OCI-LY7 (cell line): ENCODE measurements at regions not wholly inside any gene's neighbourhood (a gene's known extent, or its start where the extent isn't known, plus 50 kb on each side); places are given as distances from the start of the nearest gene placed in this dataset.

Source experiments
- BruUV-seq: library from RNA; stranded (reverse); fragments of 400-500 nt; replicated peaks from 2 replicates; lab custom pipeline; 2021; lab: Mats Ljungman, UMichigan
- CTCF ChIA-PET: fragments of 300-600 bp; sonication (Branson Sonifier 250); formaldehyde crosslinking; loops from one replicate; lab custom pipeline; 2022; ENCODE audit warnings: antibody characterized with exemption; ENCODE audit not compliant: unreplicated experiment; lab: Charles Lee
- POLR2A ChIA-PET: fragments of 300-600 bp; sonication (Branson Sonifier 250); formaldehyde crosslinking; loops from one replicate; lab custom pipeline; 2022; ENCODE audit warnings: antibody characterized with exemption; lab: Charles Lee
- DNase-seq: peaks from one replicate; pipeline ENCODE4 v3.0.0-alpha.2; 2015; ENCODE audit warnings: low spot score
- H2AFZ ChIP-seq: fragments of 200-600 bp; sonication (generic), shearing (Covaris generic); 2 replicates; pipeline ENCODE4 v1.6.1; 2014; ENCODE audit warnings: mild to moderate bottlenecking, antibody characterized with exemption, low read length, moderate library complexity
- H3K27ac ChIP-seq: fragments of 200-600 bp; sonication (generic); 2 replicates; pipeline ENCODE4 v1.5.1; 2014; ENCODE audit warnings: mixed run types, low read depth, mild to moderate bottlenecking, moderate library complexity, low read length, inconsistent platforms; ENCODE audit not compliant: poor library complexity, severe bottlenecking
- H3K36me3 ChIP-seq: fragments of 200-600 bp; sonication (generic); 2 replicates; pipeline ENCODE4 v1.6.1; 2014; ENCODE audit warnings: mild to moderate bottlenecking, antibody characterized with exemption, low read length, moderate library complexity, mixed read lengths; ENCODE audit not compliant: insufficient read depth
- H3K4me1 ChIP-seq: fragments of 200-600 bp; sonication (generic); 2 replicates; pipeline ENCODE4 v1.5.1; 2014; ENCODE audit warnings: mild to moderate bottlenecking, low read length; ENCODE audit not compliant: insufficient read depth, poor library complexity, severe bottlenecking
- H3K4me2 ChIP-seq: fragments of 200-600 bp; sonication (generic); 2 replicates; pipeline ENCODE4 v1.6.1; 2014; ENCODE audit warnings: mild to moderate bottlenecking, low read length
- H3K4me3 ChIP-seq: fragments of 200-600 bp; sonication (generic); 2 replicates; pipeline ENCODE4 v1.5.1; 2014; ENCODE audit warnings: mild to moderate bottlenecking, low read depth, low read length; ENCODE audit not compliant: poor library complexity, severe bottlenecking
- H3K79me2 ChIP-seq: fragments of 200-600 bp; sonication (generic); 2 replicates; pipeline ENCODE4 v1.6.1; 2016; ENCODE audit warnings: low read depth, mild to moderate bottlenecking, low read length, moderate library complexity, mixed read lengths; ENCODE audit not compliant: insufficient read depth
- H3K9me2 ChIP-seq: fragments of 200-600 bp; sonication (generic); 2 replicates; pipeline ENCODE4 v1.6.1; 2016; ENCODE audit warnings: mild to moderate bottlenecking, low read length, mixed read lengths; ENCODE audit not compliant: insufficient read depth
- H3K9me3 ChIP-seq: fragments of 200-600 bp; sonication (generic); 2 replicates; pipeline ENCODE4 v1.6.1; 2014; ENCODE audit warnings: mild to moderate bottlenecking, mixed run types, low read length, mixed read lengths
- H4K20me1 ChIP-seq: fragments of 200-600 bp; sonication (generic); 2 replicates; pipeline ENCODE4 v1.6.1; 2014; ENCODE audit warnings: mild to moderate bottlenecking, antibody characterized with exemption, low read length, moderate library complexity, mixed read lengths; ENCODE audit not compliant: insufficient read depth
- CTCF ChIP-seq: fragments of 200-600 bp; sonication (generic); conservative IDR thresholded peaks from 2 replicates; pipeline ENCODE4 v1.5.1; 2014; ENCODE audit warnings: mild to moderate bottlenecking, antibody characterized with exemption, low read length, moderate library complexity, mixed read lengths
- EZH2phosphoT487 ChIP-seq: fragments of 200-600 bp; sonication (generic); IDR thresholded peaks from 2 replicates; pipeline ENCODE4 v1.6.1; 2018; ENCODE audit warnings: low read depth, borderline replicate concordance, mild to moderate bottlenecking, mixed run types, antibody characterized with exemption, low read length, moderate library complexity, mixed read lengths
- intact Hi-C: fragments of 100-400 bp; cut with micrococcal nuclease; formaldehyde crosslinking; loops from one replicate; pipeline ENCODE4 v1.10.0; 2022; ENCODE audit not compliant: unreplicated experiment

- no peaks in the 10 kb centered on the region for H4K20me1 ChIP-seq
- no peaks in the 10 kb centered on the region for H3K36me3 ChIP-seq
- H3K4me1 ChIP-seq: no peaks in the 10 kb centered on the region
- intact Hi-C loops: loop anchor here (10.0 kb wide), 1 partner anchor 704 kb away; the partner anchor contains the start of gene TMTC2
- H2AFZ ChIP-seq: no peak overlapping the region
- H3K4me2 ChIP-seq: no peak overlapping the region
- no peak overlapping the region for H3K27ac ChIP-seq
- no peak for DNase-seq
- H3K9me2 ChIP-seq: no peaks in the 10 kb centered on the region
- ChIA-PET CTCF (no interaction called here), POLR2A (no interaction called here)
- H3K9me3 ChIP-seq: no peaks in the 10 kb centered on the region
- no peaks in the 10 kb centered on the region for H3K79me2 ChIP-seq
- BruUV-seq: no TSS peak
- no peak overlapping the region for H3K4me3 ChIP-seq
- TF ChIP-seq CTCF: no peak
- no peak for TF ChIP-seq EZH2phosphoT487
Observed at GRCh38 chr12:83388551-83388950, 701.8 kb downstream of the TMTC2 start.

DNA sequence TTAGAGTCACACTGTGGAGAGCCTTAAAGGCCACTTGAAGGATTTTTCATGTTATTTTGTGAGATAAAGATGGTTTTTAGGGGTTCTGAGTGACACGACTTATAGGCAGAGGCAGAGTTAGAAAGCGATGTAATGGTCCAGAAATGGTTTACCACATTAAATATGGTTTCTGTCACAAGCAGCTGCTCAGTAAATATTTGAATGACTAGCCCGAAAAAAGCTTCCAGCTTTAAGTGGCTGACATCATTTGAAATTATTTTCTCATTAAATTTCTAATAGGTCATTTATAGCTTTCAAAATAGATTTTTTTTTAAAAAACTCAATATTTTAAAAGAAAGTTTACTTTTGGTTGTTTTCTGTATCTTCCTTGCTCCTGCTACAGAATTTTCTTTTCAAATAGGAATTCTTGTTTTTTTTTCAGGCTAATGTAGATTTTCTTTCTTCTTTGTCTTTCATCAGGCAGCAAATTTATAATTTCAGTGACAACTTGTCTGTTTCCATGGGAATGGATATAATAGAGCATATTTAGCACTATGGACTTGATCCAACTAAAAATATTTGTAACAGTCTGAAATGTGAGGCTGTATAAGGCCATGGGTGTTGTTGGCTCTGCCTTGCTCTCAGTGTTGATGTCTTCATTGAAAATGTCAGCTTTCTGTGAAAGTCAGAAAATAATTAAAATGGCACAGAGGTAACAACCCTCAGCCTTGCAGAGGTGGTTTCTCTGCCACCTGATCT lies 700.0 kb downstream of the TMTC2 start:
- Histone ChIP-seq H3K27ac (no peak overlapping the region), H3K4me3 (no peak overlapping the region), H3K4me1 (no peaks in the 10 kb centered on the region), H3K4me2 (no peak overlapping the region), H4K20me1 (no peaks in the 10 kb centered on the region), H2AFZ (no peak overlapping the region), H3K9me2 (no peaks in the 10 kb centered on the region), H3K36me3 (no peaks in the 10 kb centered on the region), H3K79me2 (no peaks in the 10 kb centered on the region), H3K9me3 (no peaks in the 10 kb centered on the region)
- intact Hi-C loops: loop anchor here (10.0 kb wide), 1 partner anchor 702 kb away; the partner anchor contains the start of gene TMTC2
- DNase-seq: no peak
- CTCF ChIA-PET: no interaction called here
- TF ChIP-seq EZH2phosphoT487: no peak
- TF ChIP-seq CTCF: no peak
- POLR2A ChIA-PET: interaction anchor here (1.0 kb wide), 1 partner anchor 701 kb away, joined by 4 read pairs; no protein-coding TSS in a partner anchor
- no TSS peak for BruUV-seq

DNA sequence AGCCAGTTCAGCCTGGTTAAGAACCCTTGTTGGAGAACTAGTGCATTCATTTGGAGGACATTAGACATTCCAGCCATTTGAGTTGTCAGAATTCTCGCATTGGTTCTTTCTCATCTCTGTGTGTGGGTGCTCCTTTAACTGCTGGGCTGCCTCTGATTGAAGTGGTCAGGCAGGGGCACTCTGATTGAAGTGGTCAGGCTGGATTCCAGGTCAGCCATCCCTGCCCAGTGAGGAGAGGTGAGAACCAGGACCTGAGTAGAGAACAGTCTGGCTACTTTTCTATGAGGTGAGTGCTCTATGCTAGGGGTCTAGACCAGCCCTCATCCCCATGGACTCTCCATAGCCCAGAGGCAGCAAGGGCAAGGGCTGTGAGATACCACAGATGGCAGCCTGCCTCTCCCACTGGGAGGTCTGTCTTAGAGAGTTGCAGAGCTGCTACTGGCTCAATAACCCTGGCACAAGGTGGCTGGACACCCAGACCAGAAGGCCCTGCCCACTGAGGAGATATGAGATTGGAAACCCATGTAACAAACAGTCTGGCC lies 691.6 kb downstream of the TMTC2 start:
- no peaks in the 10 kb centered on the region for H3K9me2 ChIP-seq
- H3K79me2 ChIP-seq: no peaks in the 10 kb centered on the region
- no peaks in the 10 kb centered on the region for H4K20me1 ChIP-seq
- no peak overlapping the region for H3K27ac ChIP-seq
- intact Hi-C loops: no loop called here
- no peak overlapping the region for H3K4me3 ChIP-seq
- DNase-seq: no peak
- TF ChIP-seq EZH2phosphoT487 (no peak), CTCF (no peak)
- H2AFZ ChIP-seq: no peak overlapping the region
- no peak overlapping the region for H3K4me2 ChIP-seq
- H3K36me3 ChIP-seq: no peaks in the 10 kb centered on the region
- CTCF ChIA-PET: no interaction called here
- no peaks in the 10 kb centered on the region for H3K9me3 ChIP-seq
- no peaks in the 10 kb centered on the region for H3K4me1 ChIP-seq
- POLR2A ChIA-PET: no interaction called here
- BruUV-seq: no TSS peak
